WERI-Rb-1 (cell line): ENCODE measurements at regions not wholly inside any gene's neighbourhood (a gene's known extent, or its start where the extent isn't known, plus 50 kb on each side); places are given as distances from the start of the nearest gene placed in this dataset.

Source experiments
- DNase-seq: peaks from one replicate; pipeline ENCODE4 v3.0.0-alpha.2; 2020
- H3K27ac ChIP-seq: fragments of 250-450 bp; sonication (Bioruptor Pico); 2 replicates; pipeline ENCODE4 v1.5.1; 2020; ENCODE audit warnings: mild to moderate bottlenecking, moderate library complexity
- H3K27me3 ChIP-seq: fragments of 250-450 bp; sonication (Bioruptor Pico); 2 replicates; pipeline ENCODE4 v1.5.1; 2021; ENCODE audit warnings: mild to moderate bottlenecking, low read depth, moderate library complexity; ENCODE audit not compliant: insufficient read depth, severe bottlenecking
- H3K36me3 ChIP-seq: fragments of 250-450 bp; sonication (Bioruptor Pico); 2 replicates; pipeline ENCODE4 v1.5.1; 2020; ENCODE audit warnings: mild to moderate bottlenecking, moderate library complexity
- H3K4me3 ChIP-seq: 2 replicates; pipeline ENCODE4 v1.5.1; 2011; ENCODE audit warnings: low read depth, mild to moderate bottlenecking, control low read depth, low read length
- H3K9me3 ChIP-seq: fragments of 250-450 bp; sonication (Bioruptor Pico); 2 replicates; pipeline ENCODE4 v1.5.1; 2021; ENCODE audit warnings: mild to moderate bottlenecking, moderate library complexity; ENCODE audit not compliant: severe bottlenecking
- CTCF ChIP-seq: IDR thresholded peaks from 2 replicates; pipeline ENCODE4 v1.5.1; 2011; ENCODE audit warnings: low read depth, mild to moderate bottlenecking, control low read depth, inconsistent platforms, low read length

- Histone ChIP-seq H3K27me3 (no peaks in the 10 kb centered on the region), H3K9me3 (no peaks in the 10 kb centered on the region), H3K36me3 (no peaks in the 10 kb centered on the region), H3K4me3 (no peak overlapping the region), H3K27ac (no peak overlapping the region)
- no peak for TF ChIP-seq CTCF
- DNase-seq = no peak
These were observed 220.9 kb upstream of the CDC14C start for GRCh38 chr7:48703466-48703865.

DNA sequence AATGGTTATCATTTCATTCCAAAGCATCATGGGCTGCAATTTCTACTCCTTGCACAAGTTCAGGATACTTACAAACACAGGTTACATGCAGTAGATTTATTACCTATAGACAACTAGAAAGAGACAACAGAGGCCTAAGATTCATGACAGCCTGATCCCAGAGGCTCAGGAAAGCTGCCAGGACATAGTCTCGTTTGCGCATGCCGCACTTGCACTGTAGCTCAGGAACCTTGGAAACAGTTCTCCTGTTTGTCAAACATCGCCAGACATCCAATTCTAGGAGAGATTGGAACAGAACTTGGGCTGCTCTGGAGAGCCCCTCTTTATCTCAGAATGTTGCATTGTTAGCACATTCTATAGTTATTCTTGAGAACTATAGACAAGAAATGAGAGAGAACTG, 216.2 kb upstream of the CDC14C start:
- DNase-seq = no peak
- no peak overlapping the region for H3K4me3 ChIP-seq

GRCh38 chr7:48708635-48709034, 215.7 kb upstream of the CDC14C start:
- no peaks in the 10 kb centered on the region for H3K9me3 ChIP-seq
- no peaks in the 10 kb centered on the region for H3K27me3 ChIP-seq
- DNase-seq = peak; percentile 23
- no peaks in the 10 kb centered on the region for H3K36me3 ChIP-seq
- peak; percentile 45; the same call in 1 of the 2 replicates for TF ChIP-seq CTCF
- H3K4me3 ChIP-seq = no peak overlapping the region
- H3K27ac ChIP-seq = no peak overlapping the region

More for the DNA sequence above, 216.2 kb upstream of the CDC14C start:
- no peak for TF ChIP-seq CTCF
- Histone ChIP-seq H3K36me3 (no peaks in the 10 kb centered on the region), H3K9me3 (no peaks in the 10 kb centered on the region), H3K27me3 (no peaks in the 10 kb centered on the region), H3K27ac (no peak overlapping the region)

GRCh38 chr7:48710995-48711394, 213.4 kb upstream of the CDC14C start:
- H3K27ac ChIP-seq = no peak overlapping the region
- no peaks in the 10 kb centered on the region for H3K9me3 ChIP-seq
- no peak for TF ChIP-seq CTCF
- no peaks in the 10 kb centered on the region for H3K36me3 ChIP-seq
- no peak overlapping the region for H3K4me3 ChIP-seq
- no peaks in the 10 kb centered on the region for H3K27me3 ChIP-seq
- DNase-seq = no peak

DNA sequence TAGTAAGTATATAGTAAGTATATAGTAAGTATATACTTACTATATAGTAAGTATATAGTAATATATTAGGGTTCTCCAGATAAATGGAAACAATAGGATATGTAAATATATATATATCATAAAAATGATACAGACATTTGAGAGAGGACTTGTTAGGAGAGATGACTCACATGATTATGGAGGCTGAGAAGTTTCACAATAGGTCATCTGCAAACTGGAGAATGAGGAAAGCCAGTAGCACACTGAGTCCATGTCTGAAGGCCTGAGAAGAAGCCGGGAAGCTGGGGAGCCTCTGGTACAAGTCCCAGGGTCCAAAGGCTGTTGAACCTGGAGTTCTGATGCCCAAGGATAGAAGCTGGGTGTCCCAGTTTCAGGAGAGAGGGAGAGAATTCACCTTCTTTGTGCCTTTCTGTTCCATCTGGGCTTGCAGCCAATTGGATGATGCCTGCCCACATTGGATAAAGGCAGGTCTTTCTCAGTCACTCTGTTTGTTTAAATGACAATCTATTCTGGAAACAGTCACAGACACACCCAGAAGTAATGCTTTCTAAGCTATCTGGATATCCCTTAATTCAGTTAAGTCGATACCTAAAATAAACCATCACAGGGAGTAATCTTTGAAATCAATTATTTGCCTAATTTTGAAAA, 205.5 kb upstream of the CDC14C start:
- Histone ChIP-seq H3K27me3 (no peaks in the 10 kb centered on the region), H3K36me3 (no peaks in the 10 kb centered on the region), H3K9me3 (no peaks in the 10 kb centered on the region), H3K27ac (no peak overlapping the region), H3K4me3 (no peak overlapping the region)
- DNase-seq = no peak
- no peak for TF ChIP-seq CTCF

DNA sequence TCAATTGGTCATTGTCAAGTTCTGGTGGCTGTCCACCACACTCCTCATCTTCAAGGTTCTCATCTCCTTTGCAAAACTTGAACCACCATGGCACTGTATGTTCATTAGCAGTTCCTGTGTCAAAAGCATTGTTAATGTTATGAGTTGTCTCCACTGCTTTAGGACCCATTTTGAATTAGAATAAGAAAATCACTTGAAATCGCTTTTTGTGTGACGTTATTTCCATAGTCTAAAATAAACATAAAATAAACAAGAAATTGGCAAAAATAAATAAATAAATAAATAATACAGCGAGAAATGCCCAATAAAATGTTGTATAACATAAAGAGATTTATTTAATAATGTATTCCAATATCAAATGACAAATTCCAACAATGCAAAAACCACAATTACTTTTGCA, 195.5 kb upstream of the CDC14C start:
- H3K27ac ChIP-seq = no peak overlapping the region
- H3K36me3 ChIP-seq = no peaks in the 10 kb centered on the region
- TF ChIP-seq CTCF = no peak
- no peaks in the 10 kb centered on the region for H3K9me3 ChIP-seq
- no peak for DNase-seq
- H3K4me3 ChIP-seq = no peak overlapping the region
- H3K27me3 ChIP-seq = no peaks in the 10 kb centered on the region
